IPS-15b (cell line): ENCODE measurements at regions not wholly inside any gene's neighbourhood (a gene's known extent, or its start where the extent isn't known, plus 50 kb on each side); places are given as distances from the start of the nearest gene placed in this dataset.

ENCODE experiments used
- H3K27me3 ChIP-seq: one replicate; pipeline ENCODE4 v1.6.1; 2013; ENCODE audit warnings: low read length; ENCODE audit not compliant: control insufficient read depth, insufficient read depth
- H3K36me3 ChIP-seq: one replicate; pipeline ENCODE4 v1.6.1; 2013; ENCODE audit warnings: low read length; ENCODE audit not compliant: control insufficient read depth, insufficient read depth
- H3K4me1 ChIP-seq: one replicate; pipeline ENCODE4 v1.6.1; 2013; ENCODE audit warnings: mild to moderate bottlenecking, low read length; ENCODE audit not compliant: control insufficient read depth, insufficient read depth
- H3K4me3 ChIP-seq: one replicate; pipeline ENCODE4 v1.5.1; 2013; ENCODE audit warnings: low read depth, low read length
- H3K9ac ChIP-seq: one replicate; pipeline ENCODE4 v1.6.1; 2013; ENCODE audit warnings: low read depth, mild to moderate bottlenecking, low read length
- H3K9me3 ChIP-seq: one replicate; pipeline ENCODE4 v1.6.1; 2013; ENCODE audit warnings: mild to moderate bottlenecking, low read length; ENCODE audit not compliant: control insufficient read depth, insufficient read depth

GRCh38 chr1:5453347-5453746, 538.9 kb downstream of the NPHP4 start:
- H3K9ac ChIP-seq, result no peak overlapping the region
- no peaks in the 10 kb centered on the region for H3K36me3 ChIP-seq
- no peaks in the 10 kb centered on the region for H3K9me3 ChIP-seq
- H3K4me3 ChIP-seq, result no peak overlapping the region
- no peaks in the 10 kb centered on the region for H3K27me3 ChIP-seq
- H3K4me1 ChIP-seq, result peaks cover 4% of the 10 kb centered on the region

- no peak overlapping the region for H3K4me3 ChIP-seq
- no peaks in the 10 kb centered on the region for H3K9me3 ChIP-seq
- peaks cover 4% of the 10 kb centered on the region for H3K4me1 ChIP-seq
- H3K27me3 ChIP-seq, result no peaks in the 10 kb centered on the region
- no peaks in the 10 kb centered on the region for H3K36me3 ChIP-seq
- H3K9ac ChIP-seq, result no peak overlapping the region
Observed at GRCh38 chr1:5451671-5452070, 540.6 kb downstream of the NPHP4 start.

- Histone ChIP-seq H3K4me3 (no peak overlapping the region), H3K27me3 (no peaks in the 10 kb centered on the region), H3K36me3 (no peaks in the 10 kb centered on the region), H3K9me3 (no peaks in the 10 kb centered on the region), H3K9ac (no peak overlapping the region), H3K4me1 (no peaks in the 10 kb centered on the region)
Observed at GRCh38 chr1:5448486-5448885, 543.7 kb downstream of the NPHP4 start.

- no peaks in the 10 kb centered on the region for H3K27me3 ChIP-seq
- H3K9ac ChIP-seq, result no peak overlapping the region
- no peaks in the 10 kb centered on the region for H3K9me3 ChIP-seq
- no peak overlapping the region for H3K4me3 ChIP-seq
- no peaks in the 10 kb centered on the region for H3K4me1 ChIP-seq
- no peaks in the 10 kb centered on the region for H3K36me3 ChIP-seq
Observed at GRCh38 chr1:5447503-5447960, 544.7 kb downstream of the NPHP4 start.

DNA sequence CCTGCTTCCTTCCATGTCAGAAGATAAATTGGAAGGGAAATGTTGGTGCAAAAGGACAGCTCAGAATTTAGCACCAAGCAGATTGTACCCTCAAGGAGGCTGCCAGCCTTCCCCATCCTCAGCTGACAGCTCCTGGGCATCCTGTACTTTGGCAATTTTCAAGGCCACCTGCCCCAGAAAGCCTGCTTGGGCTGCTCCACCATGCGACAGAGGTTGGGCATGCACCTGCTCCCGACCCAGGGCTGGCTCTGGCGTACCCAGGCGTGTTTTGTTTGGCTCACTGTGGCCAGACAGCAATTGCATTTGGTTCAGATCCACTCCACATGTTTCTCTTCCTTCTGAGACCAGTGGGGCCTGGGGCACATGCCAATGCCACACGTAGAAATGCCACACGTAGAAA, 547.8 kb downstream of the NPHP4 start:
- Histone ChIP-seq H3K27me3 (no peaks in the 10 kb centered on the region), H3K4me1 (no peaks in the 10 kb centered on the region), H3K9me3 (peaks cover 4% of the 10 kb centered on the region), H3K36me3 (no peaks in the 10 kb centered on the region), H3K9ac (no peak overlapping the region), H3K4me3 (no peak overlapping the region)

DNA sequence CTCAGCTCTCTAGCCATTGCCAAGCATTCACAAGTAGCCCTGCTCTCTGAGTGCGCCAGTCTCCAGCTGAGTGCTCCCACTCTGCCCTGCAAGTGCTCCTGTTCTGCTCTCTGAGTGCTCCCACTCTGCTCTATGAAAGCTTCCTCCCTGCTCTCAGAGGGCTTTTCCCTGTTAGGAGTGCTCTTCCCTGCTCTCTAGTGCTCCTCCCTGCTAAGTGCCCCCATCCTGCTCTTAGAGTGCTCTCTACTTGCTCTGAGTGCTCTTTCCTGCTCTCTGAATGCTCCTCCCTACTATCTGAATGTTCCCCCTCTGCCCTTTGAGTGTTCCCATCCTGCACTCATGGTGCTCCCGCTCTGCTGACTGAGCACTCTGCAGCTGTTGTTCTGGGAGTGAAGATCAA, 555.4 kb downstream of the NPHP4 start:
- H3K36me3 ChIP-seq, result peaks cover 3% of the 10 kb centered on the region
- peaks cover 4% of the 10 kb centered on the region for H3K9me3 ChIP-seq
- no peak overlapping the region for H3K4me3 ChIP-seq
- H3K9ac ChIP-seq, result no peak overlapping the region
- no peaks in the 10 kb centered on the region for H3K27me3 ChIP-seq
- H3K4me1 ChIP-seq, result no peaks in the 10 kb centered on the region

- no peaks in the 10 kb centered on the region for H3K27me3 ChIP-seq
Observed at GRCh38 chr1:5435414-5435813, 556.8 kb downstream of the NPHP4 start.

DNA sequence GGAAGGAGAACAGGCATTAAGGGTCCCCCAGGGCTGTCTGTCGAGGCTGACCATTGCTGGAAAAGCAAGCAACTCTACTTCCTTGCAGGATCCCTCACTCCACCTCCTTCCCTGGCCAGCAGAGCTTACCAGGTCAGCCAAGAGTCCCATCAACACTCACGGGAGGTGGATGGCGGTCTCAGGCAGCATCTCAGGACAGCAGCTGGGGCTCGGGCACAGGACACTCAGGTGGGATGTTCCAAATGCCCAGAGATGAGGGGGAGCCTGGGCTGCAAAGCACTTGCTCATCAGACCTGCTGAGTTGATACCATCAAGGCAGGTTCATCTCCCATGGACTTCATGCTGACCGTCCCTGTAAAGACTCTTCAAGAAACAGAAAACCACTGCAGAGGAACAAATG, 559.8 kb downstream of the NPHP4 start:
- no peak overlapping the region for H3K9ac ChIP-seq
- H3K4me3 ChIP-seq, result no peak overlapping the region
- no peaks in the 10 kb centered on the region for H3K27me3 ChIP-seq
- H3K4me1 ChIP-seq, result no peaks in the 10 kb centered on the region
- H3K36me3 ChIP-seq, result peaks cover 3% of the 10 kb centered on the region
- H3K9me3 ChIP-seq, result no peaks in the 10 kb centered on the region

More at GRCh38 chr1:5435414-5435813, 556.8 kb downstream of the NPHP4 start:
- H3K4me3 ChIP-seq, result no peak overlapping the region
- H3K9me3 ChIP-seq, result peaks cover 1% of the 10 kb centered on the region
- peaks cover 3% of the 10 kb centered on the region for H3K36me3 ChIP-seq
- no peaks in the 10 kb centered on the region for H3K4me1 ChIP-seq
- H3K9ac ChIP-seq, result no peak overlapping the region

DNA sequence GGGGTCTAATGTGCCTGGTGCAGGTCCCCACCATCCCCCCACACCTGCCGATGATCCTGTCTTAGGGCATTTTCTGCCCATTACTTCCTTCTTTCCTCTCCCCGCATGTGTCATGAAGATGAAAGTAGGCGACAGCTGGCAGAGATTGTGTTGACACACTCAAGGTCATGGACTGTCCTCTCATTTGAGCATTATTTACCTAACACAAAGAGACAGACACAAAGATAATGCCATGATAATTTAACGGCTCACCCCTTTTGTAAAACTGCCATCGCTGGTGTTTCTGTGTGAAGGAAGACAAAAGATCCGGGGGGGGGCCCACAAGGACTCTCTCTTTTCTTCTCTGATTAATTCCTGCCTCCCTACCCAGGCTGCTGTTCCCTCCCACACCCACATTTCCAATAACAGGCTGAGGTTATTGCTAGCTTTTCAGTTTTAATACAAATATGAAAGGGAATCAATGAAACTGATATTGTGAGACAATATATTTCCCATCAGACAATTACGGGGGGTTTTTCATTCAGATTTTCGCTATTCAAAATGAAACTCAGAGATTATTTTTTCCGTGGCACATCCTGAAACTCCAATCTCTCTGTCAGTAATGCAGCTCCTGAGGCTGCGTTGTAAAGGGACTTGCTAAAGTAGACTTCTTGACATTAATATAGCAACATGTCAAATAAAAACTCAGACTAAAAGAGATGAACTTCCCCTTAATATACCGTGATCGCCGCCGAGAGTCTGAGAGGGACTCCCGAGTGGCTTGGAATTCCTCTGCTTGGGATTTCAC, 561.1 kb downstream of the NPHP4 start:
- H3K4me3 ChIP-seq, result no peak overlapping the region
- no peak overlapping the region for H3K9ac ChIP-seq
- H3K36me3 ChIP-seq, result no peaks in the 10 kb centered on the region
- H3K4me1 ChIP-seq, result no peaks in the 10 kb centered on the region
- no peaks in the 10 kb centered on the region for H3K9me3 ChIP-seq
- H3K27me3 ChIP-seq, result no peaks in the 10 kb centered on the region

GRCh38 chr1:5430136-5430535, 562.1 kb downstream of the NPHP4 start:
- H3K27me3 ChIP-seq, result no peaks in the 10 kb centered on the region
- H3K9me3 ChIP-seq, result no peaks in the 10 kb centered on the region
- no peak overlapping the region for H3K4me3 ChIP-seq
- no peak overlapping the region for H3K9ac ChIP-seq
- no peaks in the 10 kb centered on the region for H3K36me3 ChIP-seq
- H3K4me1 ChIP-seq, result no peaks in the 10 kb centered on the region

GRCh38 chr1:5428351-5428750, 563.9 kb downstream of the NPHP4 start:
- Histone ChIP-seq H3K9me3 (no peaks in the 10 kb centered on the region), H3K27me3 (no peaks in the 10 kb centered on the region), H3K4me1 (peaks cover 8% of the 10 kb centered on the region)

GRCh38 chr1:5427026-5427613, 565.1 kb downstream of the NPHP4 start:
- no peaks in the 10 kb centered on the region for H3K9me3 ChIP-seq
- H3K4me1 ChIP-seq, result peaks cover 8% of the 10 kb centered on the region

More at GRCh38 chr1:5428351-5428750, 563.9 kb downstream of the NPHP4 start:
- H3K9ac ChIP-seq, result no peak overlapping the region
- no peaks in the 10 kb centered on the region for H3K36me3 ChIP-seq
- no peak overlapping the region for H3K4me3 ChIP-seq

More at GRCh38 chr1:5427026-5427613, 565.1 kb downstream of the NPHP4 start:
- Histone ChIP-seq H3K27me3 (no peaks in the 10 kb centered on the region), H3K9ac (no peak overlapping the region), H3K4me3 (no peak overlapping the region), H3K36me3 (no peaks in the 10 kb centered on the region)
